ENCODE measurements at regions not wholly inside any gene's neighbourhood (a gene's known extent, or its start where the extent isn't known, plus 50 kb on each side); places are given as distances from the start of the nearest gene placed in this dataset.

DNA sequence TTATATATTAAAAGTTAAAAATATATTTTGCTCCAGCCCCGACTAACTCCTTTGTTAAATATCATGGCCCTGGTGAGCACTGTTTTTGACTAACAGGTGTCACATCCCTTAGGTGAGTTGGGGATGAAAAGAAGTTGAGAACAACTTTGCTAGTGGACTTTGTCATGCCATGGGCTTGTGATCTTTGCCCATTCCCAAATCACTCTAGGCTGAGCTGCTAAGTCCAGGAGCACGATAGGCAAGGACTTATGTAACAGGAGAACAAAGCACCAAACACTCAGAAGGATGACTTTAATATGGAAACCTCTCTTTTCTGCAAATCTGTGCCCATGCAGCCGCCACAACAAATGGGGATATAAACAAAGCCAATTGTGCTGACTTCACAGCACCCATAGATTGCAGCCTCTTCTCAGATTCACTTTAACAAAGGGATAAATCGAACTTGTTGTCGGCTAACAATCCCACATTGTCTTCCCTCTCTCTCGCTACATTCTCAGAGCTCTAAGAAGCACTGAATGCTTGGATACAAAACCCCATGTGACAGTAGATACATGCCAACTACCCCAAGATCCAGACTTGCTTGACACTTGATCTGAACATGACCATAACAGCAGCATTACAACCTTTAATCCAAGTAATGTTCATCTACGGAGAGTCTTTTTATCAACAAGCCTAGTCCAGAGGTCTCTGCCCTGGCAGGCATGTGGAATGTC lies 86.8 kb upstream of the CD180 start:
- TF ChIP-seq EP300 (IDR thresholded peaks at IDR 0.05): no peak
- TF ChIP-seq POLR2AphosphoS5 (IDR thresholded peaks at IDR 0.05): no peak
- TF ChIP-seq, protein P1, sequence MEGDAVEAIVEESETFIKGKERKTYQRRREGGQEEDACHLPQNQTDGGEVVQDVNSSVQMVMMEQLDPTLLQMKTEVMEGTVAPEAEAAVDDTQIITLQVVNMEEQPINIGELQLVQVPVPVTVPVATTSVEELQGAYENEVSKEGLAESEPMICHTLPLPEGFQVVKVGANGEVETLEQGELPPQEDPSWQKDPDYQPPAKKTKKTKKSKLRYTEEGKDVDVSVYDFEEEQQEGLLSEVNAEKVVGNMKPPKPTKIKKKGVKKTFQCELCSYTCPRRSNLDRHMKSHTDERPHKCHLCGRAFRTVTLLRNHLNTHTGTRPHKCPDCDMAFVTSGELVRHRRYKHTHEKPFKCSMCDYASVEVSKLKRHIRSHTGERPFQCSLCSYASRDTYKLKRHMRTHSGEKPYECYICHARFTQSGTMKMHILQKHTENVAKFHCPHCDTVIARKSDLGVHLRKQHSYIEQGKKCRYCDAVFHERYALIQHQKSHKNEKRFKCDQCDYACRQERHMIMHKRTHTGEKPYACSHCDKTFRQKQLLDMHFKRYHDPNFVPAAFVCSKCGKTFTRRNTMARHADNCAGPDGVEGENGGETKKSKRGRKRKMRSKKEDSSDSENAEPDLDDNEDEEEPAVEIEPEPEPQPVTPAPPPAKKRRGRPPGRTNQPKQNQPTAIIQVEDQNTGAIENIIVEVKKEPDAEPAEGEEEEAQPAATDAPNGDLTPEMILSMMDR (IDR thresholded peaks at IDR 0.05): no peak
- TF ChIP-seq POLR2A (IDR thresholded peaks at IDR 0.05): no peak
- no peaks in the 10 kb centered on the region for H3K36me3 ChIP-seq
- no peak overlapping the region for H3K27ac ChIP-seq
- H3K4me1 ChIP-seq: peaks cover 0 to 32% (median 2%) of the 10 kb centered on the region in 4 donors
- intact Hi-C loops (cut with DNase I; ENCODE audit: low total_unique reads): no loop called here
- no peaks in the 10 kb centered on the region for H3K27me3 ChIP-seq
- WGBS, 5 donors: 78 to 83% (median 79%) methylated on average over 7 of the region's 7 CpGs
- peaks cover 0 to 12% (median 9%) of the 10 kb centered on the region in 4 donors for H3K9me3 ChIP-seq
- no peak for DNase-seq
- no peak overlapping the region for H3K4me3 ChIP-seq

DNA sequence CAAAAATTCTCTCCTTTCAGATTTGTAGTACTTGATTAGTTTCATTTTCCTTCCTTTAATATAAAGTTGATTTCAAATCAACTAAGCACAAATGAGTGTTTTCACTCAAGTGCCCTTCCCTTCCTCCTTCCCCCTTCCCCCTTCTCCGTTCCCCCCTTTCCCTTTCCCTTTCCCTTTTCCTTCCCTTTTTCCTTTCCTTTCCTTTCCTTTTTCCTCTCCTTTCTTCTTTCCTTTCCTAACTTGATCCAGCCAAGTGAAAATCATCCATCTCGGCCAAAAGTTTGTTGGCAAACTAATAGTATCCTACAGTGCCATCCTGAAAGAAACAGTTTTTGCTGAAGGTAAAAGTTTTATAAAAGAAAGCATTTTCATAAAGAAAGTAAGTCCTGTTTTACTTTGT lies 85.3 kb upstream of the CD180 start:
- Histone ChIP-seq H3K27me3 (no peaks in the 10 kb centered on the region), H3K36me3 (no peaks in the 10 kb centered on the region), H3K4me3 (no peak overlapping the region), H3K4me1 (peaks cover 0 to 19% (median 0%) of the 10 kb centered on the region in 4 donors), H3K9me3 (peaks cover 0 to 19% (median 15%) of the 10 kb centered on the region in 4 donors), H3K27ac (no peak overlapping the region)
- intact Hi-C loops (cut with DNase I; ENCODE audit: low total_unique reads): no loop called here
- DNase-seq: no peak
- TF ChIP-seq, protein P1 (IDR thresholded peaks at IDR 0.05): no peak
- TF ChIP-seq POLR2AphosphoS5 (IDR thresholded peaks at IDR 0.05) (no peak), EP300 (IDR thresholded peaks at IDR 0.05) (no peak)
- 83 to 88% (median 85%) methylated on average over 2 of the region's 2 CpGs for WGBS, 5 donors

DNA sequence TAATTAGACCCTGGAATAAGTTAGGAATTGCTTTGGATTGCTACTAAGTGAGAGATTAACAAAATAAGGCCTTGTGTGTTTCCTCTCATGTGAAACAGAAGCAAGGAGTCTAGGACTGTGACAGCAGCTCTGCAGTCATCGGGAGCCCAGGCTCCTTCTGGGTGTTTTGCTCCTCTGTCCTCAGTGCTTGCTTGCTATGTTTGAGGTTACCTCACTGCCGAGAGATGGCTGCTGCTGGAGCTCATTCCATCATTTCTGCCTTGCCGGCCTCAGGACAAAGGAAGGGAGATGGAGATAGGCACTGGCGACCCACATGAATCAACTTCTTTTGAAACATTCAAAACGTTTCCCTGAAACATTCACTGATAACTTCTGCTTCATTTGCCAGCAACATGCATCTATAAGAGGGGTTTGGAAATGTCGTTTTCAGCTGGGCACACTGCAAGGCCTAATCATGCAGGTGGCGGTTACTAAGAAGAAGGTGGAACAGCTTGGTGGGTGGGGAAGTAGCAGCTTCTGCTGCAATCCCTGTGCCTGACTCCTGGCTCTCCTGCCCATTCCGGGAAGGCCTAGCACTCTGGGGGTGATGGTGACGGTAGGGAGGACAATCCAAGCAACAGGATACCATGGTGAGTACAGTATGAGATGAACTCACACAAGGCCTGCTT lies 77.2 kb upstream of the CD180 start:
- 81 to 94% (median 90%) methylated on average over 9 of the region's 9 CpGs for WGBS, 5 donors
- DNase-seq: no peak
- intact Hi-C loops (cut with DNase I; ENCODE audit: low total_unique reads): no loop called here
- Histone ChIP-seq H3K9me3 (peaks cover 0 to 11% (median 9%) of the 10 kb centered on the region in 4 donors), H3K4me1 (peaks cover 11 to 22% (median 14%) of the 10 kb centered on the region in 4 donors), H3K27me3 (no peaks in the 10 kb centered on the region), H3K4me3 (no peak overlapping the region), H3K27ac (no peak overlapping the region), H3K36me3 (no peaks in the 10 kb centered on the region)
- TF ChIP-seq POLR2AphosphoS5 (IDR thresholded peaks at IDR 0.05) (no peak), POLR2A (IDR thresholded peaks at IDR 0.05) (no peak), EP300 (IDR thresholded peaks at IDR 0.05) (no peak)
- TF ChIP-seq, protein P1 (IDR thresholded peaks at IDR 0.05): no peak

DNA sequence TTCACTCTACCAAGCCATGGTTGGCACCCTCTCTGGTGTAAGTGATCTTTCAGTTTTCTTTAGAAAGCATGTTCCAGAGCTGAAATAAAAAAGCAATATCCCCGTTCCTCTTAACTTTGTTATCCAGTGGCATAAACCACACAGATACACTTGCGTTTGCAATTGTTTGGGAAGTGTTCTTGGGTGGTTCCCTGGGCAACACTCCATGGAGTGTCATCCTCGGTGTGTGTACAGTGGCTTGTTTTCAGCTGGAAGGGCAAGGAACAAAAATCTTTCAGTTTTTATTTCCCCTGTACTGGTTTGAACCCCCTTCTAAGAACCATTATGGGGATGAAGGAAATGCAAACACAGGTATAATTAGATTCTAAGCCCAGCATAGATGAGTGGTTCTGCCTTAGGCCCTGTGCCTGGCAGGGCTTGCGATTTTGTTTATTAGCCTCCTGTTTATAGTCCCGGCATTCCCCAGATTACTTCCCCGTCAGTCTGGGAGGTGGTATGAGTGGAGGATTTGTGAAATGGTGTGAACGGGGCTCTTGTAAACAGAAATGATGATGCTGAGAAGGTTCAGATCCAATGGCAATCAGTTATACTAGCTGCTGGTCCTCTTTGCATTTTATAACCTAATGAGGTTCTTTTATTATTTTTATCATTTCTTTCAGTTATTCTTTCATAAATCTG lies 76.0 kb upstream of the CD180 start:
- Histone ChIP-seq H3K27me3 (no peaks in the 10 kb centered on the region), H3K9me3 (no peaks in the 10 kb centered on the region), H3K36me3 (no peaks in the 10 kb centered on the region), H3K27ac (peak overlapping the region in 3 of 5 donors; percentile 3 to 24 (median 11)), H3K4me1 (peaks cover 20 to 35% (median 25%) of the 10 kb centered on the region in 4 donors), H3K4me3 (no peak overlapping the region)
- intact Hi-C loops (cut with DNase I; ENCODE audit: low total_unique reads): no loop called here
- WGBS, 5 donors: 58 to 79% (median 67%) methylated on average over 7 of the region's 7 CpGs
- DNase-seq: no peak
- TF ChIP-seq POLR2A (IDR thresholded peaks at IDR 0.05) (no peak), POLR2AphosphoS5 (IDR thresholded peaks at IDR 0.05) (no peak), EP300 (IDR thresholded peaks at IDR 0.05) (no peak)
- TF ChIP-seq, protein P1 (IDR thresholded peaks at IDR 0.05): no peak

Measured in stomach (tissue), 8 donors.